GM19372 (cell line): ENCODE measurements at regions not wholly inside any gene's neighbourhood (a gene's known extent, or its start where the extent isn't known, plus 50 kb on each side); places are given as distances from the start of the nearest gene placed in this dataset.
A peak's percentile ranks its signal among the peaks of the same experiment; 100 is the strongest.

Experiments used
- ATAC-seq: cut with Tn5 transposase; IDR thresholded peaks from one replicate; pipeline ENCODE4 v1.9.1; 2021; ENCODE audit warnings: mild to moderate bottlenecking, low read depth, moderate library complexity; ENCODE audit not compliant: unreplicated experiment

DNA sequence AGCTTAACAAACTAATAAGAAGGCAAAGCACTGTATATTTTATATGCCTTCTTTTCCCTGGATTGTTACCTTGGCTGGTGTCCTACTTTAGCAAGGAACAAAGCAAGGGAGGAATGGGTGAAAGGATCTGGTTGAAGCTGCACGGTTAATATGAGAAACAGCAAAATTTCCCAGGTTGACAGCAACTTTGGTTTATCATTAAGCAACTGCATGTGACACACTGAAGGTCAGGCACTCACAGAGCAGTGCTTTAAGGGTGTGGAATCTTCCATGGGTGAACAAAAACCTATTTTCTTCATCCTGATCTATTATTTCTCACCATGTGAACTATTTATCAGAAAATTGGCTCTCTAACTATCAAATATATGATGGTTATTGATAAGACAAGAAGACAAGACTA, 109.0 kb upstream of the ATP10B start:
- no peak for ATAC-seq

DNA sequence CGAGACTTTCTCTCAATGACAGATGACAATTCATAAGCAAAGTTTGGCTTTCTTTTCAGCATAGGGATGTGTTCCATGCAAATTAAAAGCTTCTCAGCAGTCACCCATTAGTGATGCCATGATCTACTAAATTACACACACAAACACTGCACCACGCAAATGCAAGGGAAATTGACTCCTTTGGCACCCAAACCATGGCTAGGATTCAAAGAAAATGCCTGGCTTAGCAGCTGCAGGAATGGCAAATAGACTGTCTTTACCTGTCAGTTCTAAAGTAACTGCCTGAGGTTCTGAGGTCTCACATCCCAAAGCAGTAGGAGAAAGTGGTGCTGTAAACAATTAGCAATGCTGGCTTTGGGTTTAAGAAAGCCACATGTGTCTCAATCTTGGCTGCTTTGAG, 108.6 kb upstream of the ATP10B start:
- no peak for ATAC-seq

DNA sequence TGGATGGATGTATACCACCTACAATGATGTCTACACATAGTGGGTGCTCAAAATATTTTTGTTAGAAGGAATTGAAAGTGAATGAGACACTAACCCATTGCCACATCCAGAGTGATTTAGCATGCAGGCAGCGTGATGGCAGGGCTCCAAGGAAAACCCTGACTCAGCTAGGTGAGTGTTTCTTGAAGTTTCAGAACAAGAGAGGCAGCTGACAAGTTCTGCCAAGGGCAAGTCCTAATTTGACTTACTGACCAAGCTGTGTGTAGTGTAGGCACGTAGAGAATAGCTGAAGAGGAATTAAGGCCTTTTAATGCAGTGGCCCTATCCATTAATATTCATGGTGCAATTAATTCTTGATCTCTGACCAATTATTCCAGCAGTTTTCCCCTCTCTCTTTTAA, 107.8 kb upstream of the ATP10B start:
- peak; percentile 47 for ATAC-seq

DNA sequence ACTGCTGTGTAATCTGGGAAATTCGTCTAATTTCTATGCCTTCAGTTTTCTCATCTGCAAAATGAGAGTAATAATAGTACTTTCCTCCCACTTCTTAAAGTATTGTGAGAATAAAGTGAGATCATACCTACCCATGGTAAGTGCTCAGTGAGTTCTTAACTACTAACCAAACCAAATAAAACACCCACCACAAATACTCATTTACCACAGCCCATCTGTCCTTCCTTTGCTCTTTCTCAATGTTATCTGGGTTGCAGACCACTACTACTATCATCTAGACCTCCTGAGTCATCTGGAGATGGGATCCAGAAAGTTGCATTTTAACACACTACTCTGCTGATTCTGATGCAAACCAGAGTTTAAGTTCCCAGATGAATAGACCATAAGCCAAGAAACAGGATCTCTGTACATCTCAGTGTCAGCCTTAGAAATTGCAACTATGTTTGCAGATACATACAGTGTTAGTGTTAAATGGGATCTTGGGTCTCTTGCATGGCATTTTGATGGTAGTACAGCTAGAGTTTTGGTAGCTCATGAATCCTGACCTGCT, 105.4 kb upstream of the ATP10B start:
- peak; percentile 36 for ATAC-seq

DNA sequence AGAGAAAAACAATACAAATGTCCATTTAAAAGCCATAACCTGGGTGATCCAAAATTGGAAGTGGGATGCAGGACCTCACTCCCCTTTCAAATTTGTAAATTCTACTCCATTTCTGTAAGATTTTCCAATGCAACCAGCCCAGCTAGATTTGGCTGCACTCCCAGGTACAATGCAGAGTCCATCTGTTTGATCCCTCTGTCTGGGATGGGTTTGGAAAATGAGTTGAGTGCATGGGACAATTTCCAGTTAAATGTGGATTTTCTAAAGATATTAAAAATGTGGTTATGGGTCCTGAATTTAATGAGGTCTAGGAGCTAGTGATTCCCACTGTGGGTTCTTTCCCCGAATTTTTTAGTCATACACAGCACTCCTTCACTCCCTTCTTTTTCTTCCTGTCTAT, 104.0 kb upstream of the ATP10B start:
- ATAC-seq = no peak

DNA sequence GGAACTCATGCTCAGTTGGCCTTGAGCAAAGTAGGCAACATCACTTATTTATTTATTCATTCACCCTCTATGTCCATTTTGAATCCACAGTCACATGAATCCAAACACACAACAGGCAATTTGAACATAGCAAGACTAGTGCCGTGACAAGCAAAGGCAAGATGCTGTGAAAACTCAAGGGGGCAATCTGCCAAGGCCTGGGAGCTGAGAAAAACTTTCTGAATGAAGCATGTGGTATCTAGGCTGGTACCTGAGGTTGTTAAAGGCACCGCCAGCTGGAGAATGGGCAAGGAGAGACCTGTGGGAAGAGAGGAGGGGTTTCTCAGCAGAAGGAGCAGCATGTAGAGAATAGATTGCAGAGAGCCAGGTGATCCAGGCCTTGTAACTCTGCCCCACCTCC, 98.3 kb upstream of the ATP10B start:
- ATAC-seq = no peak

DNA sequence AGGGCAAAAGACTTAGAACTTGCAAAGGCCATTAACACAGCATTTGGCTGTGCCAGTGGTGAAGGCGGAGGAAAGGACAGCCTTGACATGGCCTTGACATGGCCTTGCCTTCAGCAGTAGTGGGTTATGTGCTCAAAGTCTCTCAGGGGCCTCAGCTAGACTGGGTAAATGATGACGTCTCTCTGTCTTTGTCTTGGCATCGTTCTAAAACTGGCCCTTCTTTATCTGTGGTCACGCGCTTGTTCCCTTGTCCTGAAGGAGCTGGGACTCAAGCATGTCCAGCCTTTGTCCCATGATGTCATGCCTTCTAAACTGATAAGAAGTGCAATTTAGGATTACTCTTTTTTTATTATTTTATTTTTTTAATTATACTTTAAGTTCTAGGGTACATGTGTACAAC, 88.7 kb upstream of the ATP10B start:
- no peak for ATAC-seq

DNA sequence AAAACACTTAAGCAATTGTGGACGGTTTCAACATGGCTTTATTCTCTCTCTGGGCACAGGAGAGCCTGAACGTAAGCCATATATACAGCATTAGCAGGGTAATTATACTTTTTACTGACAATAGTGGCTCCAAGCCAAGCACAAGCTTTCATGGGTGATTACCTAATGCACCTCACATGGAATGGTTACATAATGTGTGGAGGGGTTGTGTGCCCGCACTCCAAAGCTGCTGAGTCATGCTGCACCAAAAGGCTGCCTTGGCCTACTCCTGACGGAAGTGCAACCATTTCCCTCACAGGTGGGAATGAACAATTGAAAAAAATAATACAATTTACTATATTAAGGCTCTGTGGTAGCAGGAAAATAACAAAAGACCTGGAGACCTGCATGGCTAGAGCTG, 86.5 kb upstream of the ATP10B start:
- ATAC-seq = no peak

DNA sequence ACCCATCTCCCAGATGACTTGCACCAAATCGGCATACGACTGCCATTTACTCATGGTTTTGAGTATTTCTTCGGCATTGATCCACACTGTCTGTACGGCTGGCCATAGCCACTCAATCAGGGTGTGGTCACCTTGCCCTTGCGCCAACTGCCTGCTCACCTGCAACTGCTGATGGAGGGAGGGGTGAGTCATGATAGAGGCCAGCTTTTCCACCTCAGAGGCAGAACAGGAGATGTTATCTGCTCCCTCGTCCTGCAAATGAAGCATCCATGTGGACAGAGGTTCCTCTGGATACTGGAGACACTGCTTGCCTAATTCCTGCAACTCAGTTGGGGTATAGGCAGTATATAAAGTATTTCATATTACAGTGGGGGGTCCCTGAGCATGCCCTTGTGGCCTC, 85.6 kb upstream of the ATP10B start:
- no peak for ATAC-seq

DNA sequence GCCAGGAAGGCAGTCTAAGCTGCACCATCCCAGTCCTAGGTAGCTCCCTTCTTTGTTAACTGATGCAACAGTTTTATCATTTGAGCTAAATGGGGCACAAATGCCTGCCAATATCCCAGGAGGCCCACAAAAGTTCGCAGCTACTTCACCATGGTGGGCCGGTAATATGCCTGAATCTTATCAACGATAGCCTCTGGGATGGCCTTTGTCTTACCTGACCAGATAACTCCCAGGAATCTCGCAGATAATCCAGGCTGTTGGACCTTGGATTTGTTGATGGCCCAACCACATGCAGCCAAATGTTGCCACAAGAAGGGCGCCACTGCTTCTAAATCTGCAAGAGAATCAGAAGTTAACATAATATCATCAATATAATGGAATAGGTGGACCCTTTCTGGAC, 83.8 kb upstream of the ATP10B start:
- ATAC-seq = no peak

DNA sequence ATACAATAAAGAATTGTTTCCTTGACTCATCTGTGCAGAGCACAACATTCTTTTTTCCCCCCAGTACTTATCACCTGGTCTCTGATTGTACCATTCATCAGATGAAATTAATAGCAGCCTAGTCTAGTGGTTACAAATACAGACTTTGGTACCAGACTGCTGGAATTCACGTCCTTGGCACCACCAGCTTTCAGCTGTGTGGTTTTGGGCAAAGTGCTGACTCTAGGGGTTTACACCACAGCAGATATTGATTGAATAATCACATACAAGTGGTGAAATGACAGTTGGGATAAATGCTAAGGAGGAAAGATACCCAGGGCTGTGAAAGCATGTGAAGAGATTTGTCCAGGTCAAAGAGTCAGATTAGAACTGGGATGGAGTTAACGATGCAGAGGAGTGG, 79.3 kb upstream of the ATP10B start:
- ATAC-seq = no peak

DNA sequence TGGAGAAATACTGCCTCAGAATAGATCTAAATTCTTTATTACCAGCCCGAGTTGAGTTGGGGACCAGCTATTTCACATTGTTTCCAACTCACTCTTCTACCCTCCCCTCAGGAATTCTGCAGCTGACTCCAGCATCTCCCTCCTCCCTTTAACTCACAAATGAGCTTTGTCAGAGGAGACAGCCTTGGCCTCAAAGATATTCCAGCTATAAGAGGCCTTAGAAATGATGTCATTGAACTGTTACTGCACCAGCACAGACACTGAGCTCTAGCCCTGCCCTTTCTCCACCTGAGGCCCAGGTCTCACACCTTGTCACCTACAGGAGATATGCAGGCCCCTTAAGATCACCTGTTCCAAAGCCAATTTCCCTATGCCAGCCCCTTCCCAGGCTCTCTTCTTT, 78.4 kb upstream of the ATP10B start:
- ATAC-seq = no peak

DNA sequence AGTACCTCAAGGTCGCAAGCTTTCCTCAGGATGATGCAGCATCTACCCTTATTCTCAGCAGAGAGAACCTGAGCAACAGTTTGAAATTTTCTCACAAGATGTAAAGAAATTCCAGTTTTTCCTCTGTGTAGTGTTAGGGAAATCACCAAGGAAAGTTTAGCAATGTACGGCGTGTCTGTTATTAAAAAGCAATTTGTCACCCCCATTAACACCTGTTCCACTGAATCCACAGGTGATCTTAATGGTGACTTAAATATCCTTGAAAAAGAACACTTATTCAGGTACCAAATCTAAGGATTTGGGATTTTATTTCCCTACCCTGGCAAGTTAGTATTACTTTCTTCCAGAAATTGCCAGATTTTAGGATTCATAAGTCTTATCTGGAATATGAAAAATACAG, 77.9 kb upstream of the ATP10B start:
- no peak for ATAC-seq

DNA sequence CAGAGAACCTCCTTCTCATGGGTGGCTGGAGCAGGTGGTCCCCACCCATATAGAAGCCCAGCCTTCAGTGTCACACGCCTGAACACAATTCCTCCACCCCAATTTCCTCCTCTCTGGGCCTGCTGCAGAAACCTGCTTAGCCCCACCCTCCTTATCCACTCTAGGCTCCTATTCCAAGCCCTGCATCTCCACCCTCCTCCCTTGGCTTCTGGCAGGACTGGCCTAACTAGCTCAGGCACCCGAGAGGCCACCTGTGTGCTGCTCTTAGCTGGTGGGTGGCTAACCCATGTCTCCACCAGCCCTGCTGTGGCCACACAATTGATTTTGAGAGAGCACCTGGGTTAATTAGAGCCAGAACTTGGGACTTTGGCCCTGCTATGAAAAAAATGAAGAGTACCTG, 77.3 kb upstream of the ATP10B start:
- ATAC-seq = no peak

DNA sequence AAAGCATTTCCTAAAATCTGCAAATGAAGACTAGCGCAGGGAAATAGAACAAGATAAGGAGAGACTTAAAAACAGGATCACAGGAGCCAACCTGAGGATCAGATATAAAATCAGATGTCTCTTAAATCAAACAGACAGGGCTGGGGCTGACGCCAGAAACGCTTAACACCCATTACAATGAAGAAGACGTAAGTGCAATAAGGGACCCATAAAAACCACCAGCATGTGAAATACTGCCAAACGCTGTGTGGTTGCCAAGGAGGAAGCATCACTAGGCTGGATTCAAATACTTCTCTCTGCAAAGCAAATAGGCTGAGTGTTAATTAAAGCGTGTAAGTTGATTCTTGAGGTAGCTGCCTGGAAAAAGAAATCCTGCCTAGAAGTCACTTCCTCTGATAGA, 74.4 kb upstream of the ATP10B start:
- ATAC-seq = no peak

DNA sequence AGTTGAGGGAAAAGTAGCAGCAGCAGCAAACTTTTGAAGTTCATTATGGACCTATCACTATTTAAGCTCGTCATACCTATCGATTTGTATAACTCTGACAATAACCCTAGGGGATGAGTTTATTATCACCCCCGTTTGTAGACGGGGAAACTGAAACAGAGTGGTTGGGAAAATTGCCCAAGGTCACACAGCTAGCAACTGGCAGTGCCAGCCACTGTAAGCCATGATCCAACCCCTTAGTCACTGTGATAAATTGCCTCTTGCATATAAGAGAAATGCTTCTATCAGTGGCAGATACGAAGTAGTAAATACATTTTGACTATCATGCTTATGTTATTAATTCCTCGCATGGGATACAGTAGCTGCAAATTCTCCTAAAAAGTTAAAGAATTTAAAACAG, 73.3 kb upstream of the ATP10B start:
- no peak for ATAC-seq

DNA sequence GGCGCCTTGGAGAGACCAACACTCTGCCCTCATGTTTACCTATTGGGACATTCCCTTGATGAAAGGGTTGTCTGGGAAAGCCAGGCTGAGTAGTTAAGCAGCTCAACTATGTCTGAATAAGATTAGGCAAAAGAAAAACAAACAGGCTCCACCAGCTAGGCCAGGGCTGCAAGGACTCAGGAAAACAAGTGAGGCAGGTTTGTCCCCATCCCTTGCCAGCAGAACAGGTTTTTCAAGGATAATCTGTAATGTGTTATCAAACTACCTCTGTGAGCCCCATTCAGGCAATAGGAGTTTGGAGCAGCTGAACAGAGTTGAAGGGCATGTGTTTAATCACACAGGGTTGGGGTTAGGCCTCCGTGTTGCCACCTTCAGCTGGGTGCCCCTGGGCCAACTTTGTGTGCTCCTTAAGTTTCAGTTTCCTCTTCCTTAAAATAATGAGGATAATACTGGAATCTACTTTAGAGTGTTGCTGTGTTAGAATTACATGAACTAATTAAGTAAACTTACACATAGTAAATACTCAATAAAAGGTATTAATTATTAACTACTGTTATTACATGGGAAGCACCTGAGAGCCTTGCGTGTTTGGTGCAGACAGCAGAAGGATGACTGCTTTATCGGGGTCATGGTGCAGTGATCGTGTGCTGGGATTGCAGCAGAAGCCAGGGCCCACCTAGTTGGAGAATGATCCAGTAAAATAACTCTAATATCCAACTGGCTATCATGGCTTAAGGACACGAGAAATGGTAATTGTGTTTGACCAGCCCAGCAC, 72.1 kb upstream of the ATP10B start:
- no peak for ATAC-seq

DNA sequence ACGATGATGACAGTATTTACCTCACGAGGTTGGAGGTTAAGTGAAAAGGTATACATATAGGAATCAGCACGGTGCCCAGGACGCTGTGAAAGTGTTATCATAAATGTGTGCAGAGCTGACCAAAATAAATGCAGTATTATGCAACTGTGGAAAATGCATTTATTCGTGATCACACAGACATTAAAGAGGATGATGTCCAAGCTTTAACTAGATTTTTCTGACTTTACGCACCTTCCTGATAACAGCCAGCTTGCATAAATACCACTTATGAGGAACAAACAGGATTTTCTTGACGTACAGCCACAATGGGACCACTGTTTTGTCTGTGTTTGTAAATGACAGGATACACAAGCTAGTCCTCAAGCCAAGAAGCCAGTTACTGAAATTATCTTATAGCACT, 71.4 kb upstream of the ATP10B start:
- ATAC-seq = no peak

DNA sequence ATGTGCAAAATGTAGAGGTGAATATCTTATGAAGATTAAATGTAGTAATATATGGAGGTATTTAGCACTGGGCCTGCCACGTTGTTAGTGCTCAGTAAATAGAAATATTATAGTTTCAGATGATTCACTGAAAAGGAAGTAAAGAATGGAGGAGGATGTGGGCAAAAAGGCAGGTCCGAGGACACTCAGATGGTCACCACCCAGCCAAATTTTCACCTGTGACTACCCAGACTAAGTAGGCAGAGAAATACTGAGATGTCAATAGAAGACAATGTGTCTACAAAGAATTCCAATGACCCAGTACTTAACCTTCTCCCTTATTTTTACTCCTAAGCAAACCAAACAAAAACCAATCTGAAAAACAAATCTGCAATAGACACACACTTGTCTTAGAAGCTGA, 70.3 kb upstream of the ATP10B start:
- no peak for ATAC-seq

DNA sequence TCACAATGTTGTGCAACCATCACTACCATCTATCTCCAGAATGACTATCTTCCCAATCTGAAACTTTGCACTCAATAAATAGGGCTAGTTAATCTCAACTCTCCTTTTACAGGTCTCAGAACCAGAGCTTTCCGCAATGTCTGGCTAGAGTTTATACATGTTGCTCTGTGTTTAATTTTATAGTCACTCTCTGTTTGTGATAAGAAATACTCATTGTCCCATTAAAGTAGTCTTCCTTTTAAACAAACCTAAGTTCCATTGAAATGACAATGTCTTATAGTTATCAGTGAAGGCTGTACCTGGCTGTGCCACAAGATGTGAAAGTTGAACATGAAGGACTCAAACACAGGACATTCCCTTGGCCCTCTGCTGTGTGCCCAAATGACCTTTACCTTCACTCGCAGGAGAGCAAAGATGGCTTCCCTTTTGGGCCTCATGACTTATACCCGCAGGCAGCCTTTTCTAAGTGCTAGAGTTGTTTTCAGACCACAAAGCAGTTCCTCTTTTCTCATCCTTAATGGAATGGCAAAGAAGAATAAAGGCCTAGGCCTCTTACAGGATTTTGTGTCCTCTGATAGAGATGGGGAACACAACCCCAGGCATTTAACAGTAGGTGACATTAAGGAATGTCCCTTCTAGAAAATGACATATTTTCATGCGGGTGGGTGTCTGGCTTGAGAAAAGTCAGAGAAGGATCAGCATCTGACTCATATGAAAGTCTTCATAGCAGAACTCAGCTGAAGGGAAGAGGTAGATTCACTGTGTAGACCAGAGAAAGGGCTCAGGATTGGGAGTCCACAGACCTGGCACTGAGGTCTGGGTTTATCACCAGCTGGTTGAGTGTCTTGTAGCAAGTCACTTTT, 69.6 kb upstream of the ATP10B start:
- ATAC-seq = no peak

DNA sequence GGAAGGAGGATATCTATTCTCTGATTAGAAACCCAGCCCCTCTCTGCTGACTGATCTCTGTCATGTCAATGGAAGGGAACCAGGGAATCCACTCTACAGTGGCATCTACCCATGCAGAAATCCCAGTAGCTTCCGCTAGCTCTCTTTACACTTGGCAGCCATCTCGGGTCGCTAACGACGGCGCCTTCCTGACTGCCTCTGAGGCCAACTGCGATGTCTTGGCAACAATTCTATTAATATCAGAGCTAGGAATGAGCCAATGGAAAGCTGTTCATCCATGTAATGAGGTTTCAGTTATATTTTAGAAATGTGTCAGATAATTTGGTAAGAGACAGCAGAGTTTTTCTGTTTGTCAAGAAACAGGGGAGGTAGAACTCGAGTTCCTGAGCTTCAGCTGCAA, 67.6 kb upstream of the ATP10B start:
- no peak for ATAC-seq

DNA sequence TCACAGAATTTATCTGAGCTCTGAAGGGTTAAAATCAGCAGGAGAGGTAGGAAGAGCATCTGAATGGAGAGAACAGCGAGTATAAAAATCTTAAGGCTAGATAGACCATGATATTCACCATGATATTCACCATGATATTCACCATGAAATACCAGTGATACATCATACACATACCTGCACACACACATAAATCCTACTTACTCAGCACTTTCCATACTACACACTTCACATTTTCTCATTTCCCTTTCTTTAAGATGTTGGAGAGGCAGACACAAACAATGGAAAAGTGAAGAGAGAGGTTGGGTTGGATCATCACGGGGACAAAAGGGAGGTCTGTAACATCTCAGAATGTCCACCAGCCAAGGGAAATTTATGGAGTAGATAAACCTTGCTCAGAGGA, 66.4 kb upstream of the ATP10B start:
- ATAC-seq = no peak
